Stimulated activated CD8-positive, alpha-beta memory T cell treated with anti-CD3 and anti-CD28 coated beads, Interleukin-4, amount 100 ng/mL, for 24 hours (primary cell): ENCODE measurements at regions not wholly inside any gene's neighbourhood (a gene's known extent, or its start where the extent isn't known, plus 50 kb on each side); places are given as distances from the start of the nearest gene placed in this dataset.
"Not testable (repeated sequence)": the region's sequence is repeated elsewhere in the genome, so short reads cannot be mapped to it uniquely, and the experiment has no call there.

Experiments
- DNase-seq: peaks from one replicate; pipeline ENCODE4 v3.0.0-alpha.2; 2020; ENCODE audit warnings: low read depth

DNA sequence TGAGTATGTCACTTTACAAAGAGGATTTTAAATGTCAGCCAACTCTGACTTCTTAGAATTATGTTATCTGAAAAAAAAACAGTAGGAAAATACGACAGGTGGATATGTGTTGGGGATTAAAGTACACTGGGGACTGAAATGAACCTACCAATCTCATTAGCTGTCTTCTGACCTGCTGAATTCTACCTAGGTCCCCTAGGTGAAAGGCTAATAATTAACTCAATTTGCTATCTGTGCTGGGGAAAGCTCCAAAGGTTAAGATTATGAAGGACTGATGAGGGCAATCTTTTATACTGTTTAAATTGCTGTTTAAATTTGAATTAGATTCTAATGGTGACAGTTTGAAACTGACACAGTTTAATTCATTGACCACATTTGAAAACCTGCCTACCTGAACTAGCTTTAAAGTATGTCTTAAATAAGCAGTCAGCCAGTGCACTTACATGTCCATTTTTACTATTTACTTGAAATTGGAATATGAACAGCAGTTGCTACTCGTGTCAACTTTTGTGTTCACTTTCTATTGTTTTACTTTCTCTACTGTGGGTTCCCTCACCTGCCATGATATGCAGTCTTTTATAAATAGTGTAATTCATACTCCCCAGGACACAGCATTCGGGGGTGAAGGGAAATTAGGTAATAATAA, 977.3 kb downstream of the C4orf33 start:
- DNase-seq: no peak

DNA sequence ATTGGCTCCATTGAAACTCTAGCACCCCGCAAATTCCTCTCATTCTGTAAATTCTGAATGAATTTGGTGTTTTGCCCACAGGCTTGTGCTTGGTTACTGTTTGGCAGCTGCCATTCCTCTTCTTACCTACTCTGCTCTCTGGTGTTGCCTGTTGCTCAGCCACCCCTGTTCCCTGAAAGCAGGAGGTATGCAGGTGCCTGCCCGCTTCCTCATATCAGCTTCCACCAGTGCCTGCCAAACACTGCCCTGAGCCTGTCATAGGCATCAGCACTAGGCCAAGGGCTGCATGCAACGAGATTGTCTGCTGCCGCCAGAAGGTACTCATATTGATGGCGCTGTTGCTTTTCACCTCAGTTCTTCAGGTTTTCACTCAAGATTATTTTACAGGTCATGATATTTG, 978.1 kb downstream of the C4orf33 start:
- no peak for DNase-seq

DNA sequence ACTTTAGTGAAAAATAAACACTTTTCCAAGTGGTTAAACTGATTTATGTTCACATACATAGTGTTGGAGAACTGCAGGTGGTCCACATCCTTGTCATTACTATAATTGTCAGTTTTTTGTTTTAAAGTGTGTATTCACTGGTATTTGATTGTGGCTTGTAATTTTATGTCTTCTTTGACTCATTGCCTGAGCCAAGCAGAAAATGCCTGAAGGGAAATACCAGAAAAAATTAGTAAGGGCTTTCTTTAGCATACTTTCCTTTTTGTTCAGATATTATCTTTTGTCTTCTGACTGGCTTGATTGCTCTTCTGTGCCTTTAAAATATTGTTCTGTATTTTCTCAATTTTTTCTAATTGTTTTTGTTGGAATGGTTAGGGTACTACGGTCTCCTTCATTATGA, 981.3 kb downstream of the C4orf33 start:
- DNase-seq: no peak

DNA sequence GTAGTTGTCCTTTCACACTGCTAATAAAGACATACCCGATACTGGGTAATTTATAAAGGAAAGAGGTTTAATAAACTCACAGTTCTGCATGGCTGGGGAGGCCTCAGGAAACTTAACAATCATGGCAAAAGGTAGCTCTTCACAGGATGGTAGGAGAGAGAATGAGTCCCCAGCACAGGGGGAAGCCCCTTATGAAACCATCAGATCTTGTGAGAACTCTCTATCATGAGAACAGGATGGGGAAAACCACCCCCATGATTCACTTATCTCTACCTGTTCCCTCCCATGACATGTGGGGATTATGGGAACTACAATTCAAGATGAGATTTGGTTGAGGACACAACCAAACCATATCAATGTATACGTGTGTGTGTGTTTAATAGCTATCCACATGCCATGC, 983.1 kb downstream of the C4orf33 start:
- not testable (repeated sequence) for DNase-seq

DNA sequence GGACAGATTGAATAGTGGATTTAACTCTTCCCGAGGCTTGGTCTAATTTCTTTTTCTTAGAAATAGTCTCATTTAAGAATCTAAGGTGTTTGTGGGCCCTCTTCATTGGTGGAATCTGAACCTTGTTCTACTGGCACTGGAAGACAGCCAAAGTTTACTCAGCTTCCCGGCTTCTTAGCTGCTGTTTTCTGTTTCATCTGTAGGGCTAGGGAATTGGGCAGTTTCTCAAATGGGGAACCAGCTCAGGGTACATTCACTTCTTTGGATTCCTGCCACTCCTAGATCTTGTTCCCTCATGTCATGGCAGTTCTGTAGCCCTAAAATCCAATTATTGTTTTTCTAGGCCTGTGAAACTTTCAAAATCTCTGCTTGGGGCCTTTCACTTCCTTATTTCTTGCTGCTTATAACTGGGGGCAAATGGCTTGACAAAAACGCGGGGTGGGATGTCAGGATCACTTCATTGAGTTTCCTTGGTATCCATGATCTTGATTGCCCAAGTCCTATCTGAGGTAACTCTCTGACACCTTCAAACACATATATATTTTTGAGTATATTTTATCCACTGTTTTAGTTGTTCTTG, 985.0 kb downstream of the C4orf33 start:
- no peak for DNase-seq

DNA sequence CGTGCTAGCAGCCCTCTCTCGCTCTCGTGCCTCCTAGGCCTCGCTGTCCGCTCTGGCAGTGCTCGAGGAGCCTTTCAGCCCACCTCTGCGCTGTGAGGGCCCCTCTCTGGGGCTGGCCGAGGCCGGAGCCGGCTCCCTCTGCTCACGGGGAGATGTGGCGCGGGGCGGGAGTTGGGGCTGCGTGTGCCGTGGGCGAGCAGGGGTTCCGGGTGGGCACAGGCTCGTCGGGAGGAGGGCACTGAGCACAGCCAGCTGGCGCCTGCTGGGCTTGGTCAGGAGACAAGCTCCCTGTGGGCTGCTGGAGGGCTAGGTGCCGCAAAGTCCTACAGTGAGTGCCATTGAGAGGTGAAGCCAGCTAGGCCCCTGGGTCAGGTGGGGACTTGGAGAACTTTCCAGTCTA, 994.5 kb downstream of the C4orf33 start:
- no peak for DNase-seq

DNA sequence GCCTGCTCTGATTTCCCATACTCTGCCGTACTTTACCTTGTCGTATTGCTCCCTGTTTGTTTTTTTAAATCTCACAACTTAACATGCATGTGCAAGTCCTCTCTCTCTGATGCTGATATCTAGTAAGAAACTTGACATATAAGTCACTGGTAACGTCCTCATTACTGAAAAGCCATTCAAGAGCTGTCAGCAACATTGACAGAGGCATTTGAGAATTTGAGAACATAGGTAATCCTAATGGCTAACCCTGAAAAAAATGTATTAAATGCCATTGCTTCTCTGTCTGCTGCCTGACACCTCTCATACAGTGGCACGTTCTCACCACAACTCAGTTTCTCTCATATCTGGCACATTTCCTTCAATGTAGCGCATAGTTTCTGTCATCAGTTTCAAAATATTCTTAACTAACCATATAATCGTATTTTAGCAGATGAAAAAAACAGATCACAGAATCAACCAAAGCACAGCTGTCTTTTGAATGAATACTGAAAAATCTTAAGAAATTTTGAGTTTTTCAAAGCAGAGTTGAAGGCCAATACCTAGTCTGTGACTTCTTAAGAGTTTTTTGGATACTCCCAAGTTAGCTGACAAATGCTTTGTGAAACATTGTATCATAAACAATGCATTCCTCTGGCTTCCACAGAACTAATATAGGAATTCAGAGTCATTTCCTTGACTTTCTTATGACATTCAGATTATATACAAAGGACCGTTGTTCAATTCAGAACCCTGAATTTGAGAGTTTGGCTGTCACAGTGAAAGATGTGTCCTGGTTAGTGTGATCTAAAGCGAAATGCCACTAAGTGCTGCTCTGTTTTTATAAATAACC, 996.4 kb downstream of the C4orf33 start:
- no peak for DNase-seq

DNA sequence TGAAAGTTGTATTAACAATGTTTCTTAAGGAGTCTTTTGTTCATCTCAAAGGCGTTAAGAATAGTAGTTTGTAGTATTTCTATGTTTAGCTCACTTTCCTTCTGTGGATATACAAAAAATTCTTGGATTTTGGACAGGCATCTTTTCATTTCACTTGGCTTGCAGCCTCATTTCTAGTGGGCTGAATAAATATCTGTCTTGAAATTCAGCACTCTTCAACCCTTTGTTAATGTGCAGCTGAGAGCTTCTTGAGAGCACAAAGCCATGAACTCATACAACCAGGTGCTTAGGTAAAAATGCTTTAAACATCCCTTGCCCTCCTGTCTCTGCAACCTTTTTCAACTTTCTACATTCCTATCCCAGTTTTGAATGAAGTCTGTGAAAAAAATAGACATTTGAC, 1003.2 kb downstream of the C4orf33 start:
- DNase-seq: no peak

DNA sequence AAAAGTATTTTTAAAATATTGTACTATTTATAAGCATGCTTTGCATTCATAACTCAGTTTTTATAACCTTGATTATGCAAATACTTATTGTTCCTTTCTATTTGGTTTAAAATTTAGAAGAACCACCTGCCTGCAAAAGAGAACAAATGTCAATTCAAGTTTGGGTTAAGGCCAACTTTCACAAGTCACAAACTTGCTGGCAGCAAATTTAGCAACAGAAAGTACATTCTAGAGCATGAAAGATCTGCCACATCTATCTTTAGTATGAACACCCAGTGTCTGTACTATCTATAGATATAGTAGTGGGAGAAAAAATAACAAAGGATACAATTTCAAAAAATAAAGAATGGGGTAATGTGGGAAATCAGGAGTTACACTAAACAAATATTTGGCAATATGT, 1014.2 kb downstream of the C4orf33 start:
- no peak for DNase-seq

DNA sequence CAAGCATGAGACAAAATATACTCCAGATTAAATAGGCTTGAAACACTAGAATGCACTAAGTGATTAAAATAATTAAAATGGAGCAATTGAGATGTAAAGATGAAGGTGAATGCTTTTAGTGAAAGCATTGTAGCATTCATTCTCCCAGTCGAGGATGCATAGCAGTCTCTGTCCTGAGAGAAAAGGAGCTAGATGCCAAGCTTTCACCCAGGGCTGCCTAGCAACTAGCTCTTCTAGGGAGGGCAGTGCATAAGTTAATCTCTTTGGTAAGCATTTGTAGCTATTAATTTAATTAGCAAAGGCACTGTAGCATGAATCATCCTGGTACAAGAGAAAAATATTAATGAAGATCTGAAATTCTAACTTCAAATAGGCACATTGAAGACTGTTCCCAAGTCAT, 1014.8 kb downstream of the C4orf33 start:
- no peak for DNase-seq

DNA sequence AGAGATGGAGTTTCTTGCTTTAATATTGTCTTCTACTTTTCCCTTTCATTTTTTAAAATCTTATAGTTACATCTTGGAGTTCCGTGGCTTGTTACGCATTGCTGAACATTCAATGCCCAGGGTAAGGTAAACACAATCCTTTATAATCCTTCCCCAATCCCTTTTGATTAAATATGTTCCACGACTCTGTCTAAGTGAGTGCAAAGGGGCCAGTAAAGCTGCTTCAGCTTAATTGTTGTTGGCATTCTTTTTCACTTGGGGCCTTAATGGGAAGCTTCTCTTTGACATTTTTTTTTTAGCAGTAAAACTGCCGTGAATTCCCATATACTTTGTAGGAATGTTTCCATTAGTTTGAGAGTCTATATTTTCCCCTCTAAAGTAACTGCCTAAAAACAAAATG, 1028.1 kb downstream of the C4orf33 start:
- DNase-seq: no peak

DNA sequence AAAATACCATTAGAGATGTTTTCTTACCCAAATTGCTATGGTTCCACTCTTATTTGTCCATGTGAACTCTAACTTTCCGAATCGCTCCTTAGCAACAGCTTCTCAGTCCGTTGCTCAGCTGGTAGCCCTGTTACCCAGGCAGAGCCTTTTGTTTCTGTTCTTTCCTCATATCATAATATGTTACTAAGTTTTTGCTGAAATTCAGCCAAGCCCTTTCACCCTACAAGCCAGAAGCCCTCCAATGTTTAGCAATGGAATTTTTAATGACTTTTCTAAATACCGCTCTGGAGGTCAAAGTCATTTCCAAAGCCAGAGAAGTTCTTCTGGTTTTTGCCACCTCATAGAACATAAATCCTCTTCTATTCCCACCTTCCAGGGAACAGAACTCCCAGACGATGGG, 1029.5 kb downstream of the C4orf33 start:
- DNase-seq: no peak

DNA sequence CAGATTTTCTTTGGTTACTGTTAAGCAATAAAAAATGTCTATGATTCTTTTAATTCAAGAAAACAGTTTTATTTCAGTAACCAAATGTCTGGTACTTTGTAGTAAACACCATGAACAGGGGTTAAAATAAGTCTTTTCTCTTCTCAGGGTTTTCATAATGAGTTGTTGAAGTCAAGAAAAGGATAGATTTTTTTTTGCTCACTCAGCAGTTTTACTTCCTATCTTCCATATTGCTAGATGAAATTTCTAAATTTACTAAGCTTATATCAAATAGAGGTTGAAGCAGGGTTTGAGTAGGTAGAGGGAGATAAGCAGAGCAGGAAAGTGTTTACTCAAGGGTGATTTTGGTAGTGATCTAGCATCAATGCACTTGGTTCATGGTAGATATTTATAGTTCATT, 1031.3 kb downstream of the C4orf33 start:
- DNase-seq: no peak

DNA sequence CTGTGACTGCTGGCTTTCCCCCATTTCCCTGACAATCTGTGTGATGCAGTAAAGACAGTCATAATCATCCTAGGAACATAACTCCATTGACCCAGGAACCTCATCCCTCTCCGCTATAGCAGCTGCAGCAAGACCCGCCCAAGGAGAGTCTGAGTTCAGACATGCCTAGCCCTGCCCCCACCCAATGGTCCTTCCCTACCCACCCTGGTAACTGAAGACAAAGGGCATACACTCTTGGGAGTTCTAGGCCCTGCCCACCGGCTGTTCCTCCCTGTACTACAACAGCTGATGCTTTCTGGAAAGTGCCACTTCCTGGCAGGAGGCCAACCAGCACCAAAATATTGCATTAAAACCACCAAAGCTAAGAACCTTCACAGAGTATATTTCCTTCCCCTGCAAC, 1035.6 kb downstream of the C4orf33 start:
- no peak for DNase-seq

DNA sequence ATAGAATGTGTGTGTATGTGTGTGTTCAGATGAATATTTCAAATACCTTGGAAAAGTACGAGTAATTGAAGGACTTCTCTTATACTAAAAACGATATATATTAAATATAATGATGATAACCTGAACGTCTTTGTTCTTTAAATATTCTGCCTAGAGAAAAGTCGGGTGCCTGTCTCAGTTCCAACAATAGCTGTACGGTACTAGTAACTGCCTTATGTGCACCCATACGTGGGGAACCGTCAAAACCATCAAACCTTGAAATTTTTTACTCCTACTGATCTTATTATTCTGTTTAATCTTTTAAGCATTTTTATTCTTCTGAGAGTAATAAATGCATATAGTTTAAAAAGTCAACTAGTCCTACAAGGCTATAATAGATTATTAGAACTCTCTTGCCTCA, 1045.7 kb downstream of the C4orf33 start:
- DNase-seq: no peak

DNA sequence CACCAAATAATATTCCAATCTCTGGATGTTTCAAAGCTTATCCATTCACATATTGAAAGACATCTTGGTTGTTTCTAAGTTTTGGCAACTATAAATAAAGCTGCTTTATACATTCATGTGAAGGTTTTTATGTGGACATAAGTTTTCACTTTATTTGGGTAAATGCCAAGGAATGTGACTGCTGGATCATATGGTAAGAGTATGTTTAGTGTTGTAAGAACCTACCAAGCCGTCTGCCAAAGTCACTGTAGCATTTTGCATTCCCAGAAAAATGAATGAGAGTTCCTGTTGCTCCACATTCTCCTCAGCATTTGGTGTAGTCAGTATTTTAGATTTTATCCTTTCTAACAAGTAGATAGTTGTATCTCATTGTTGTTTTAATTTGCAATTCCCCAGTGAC, 1047.7 kb downstream of the C4orf33 start:
- no peak for DNase-seq

DNA sequence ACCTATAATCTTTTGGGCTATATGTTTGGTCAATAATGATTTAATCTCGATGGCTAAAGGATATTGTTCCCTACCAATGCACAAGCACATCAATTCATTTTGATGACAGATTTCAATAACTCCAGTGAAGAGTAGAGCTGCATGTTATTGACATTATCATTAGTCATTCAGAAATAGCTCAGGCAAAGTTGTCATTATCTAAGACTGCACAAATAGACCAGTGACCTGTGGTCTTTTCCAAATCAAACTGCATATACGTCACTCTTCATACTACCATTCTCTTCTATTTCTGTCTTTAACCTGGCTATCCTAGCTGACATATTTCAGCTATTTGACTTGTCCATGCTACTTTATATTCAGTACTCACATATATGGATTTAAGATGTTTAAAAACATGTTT, 1050.8 kb downstream of the C4orf33 start:
- DNase-seq: no peak

DNA sequence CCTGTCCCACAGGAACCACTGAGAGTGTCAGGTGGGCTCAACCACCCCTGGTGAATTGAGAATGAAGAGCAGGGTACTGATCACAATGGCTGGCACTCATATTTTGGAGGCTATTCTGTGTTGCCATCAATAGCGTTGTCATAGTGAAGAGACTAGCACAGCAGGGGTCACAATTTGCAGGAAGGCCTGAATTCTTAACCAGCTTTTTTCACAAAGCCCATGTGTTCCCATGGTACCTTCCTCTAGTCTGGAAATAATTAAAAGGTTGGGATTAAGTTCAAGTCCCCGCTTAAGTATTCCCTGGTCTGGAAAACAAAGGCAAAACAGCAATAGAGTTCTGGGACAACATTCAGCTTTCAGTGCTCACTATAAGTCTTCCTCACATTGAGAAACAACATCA, 1051.7 kb downstream of the C4orf33 start:
- no peak for DNase-seq

DNA sequence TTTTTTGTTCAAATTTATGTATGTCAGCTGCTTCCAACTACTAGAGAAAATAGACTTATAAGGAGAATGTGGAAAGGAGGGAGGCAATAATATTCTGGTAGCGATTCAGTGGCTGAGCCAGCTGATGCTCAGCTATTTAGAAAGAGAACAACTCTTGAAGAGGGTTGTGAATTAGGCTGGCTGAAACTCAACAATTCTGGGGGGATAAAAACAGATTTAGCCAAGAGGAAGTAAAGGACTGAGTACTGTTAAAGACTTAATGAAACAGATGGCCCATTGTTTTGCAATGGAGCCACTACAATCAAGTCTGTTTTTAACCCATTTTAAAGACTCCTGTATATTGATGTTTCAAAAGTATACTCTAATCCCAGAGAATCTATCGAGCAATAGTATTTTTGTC, 1058.9 kb downstream of the C4orf33 start:
- no peak for DNase-seq

DNA sequence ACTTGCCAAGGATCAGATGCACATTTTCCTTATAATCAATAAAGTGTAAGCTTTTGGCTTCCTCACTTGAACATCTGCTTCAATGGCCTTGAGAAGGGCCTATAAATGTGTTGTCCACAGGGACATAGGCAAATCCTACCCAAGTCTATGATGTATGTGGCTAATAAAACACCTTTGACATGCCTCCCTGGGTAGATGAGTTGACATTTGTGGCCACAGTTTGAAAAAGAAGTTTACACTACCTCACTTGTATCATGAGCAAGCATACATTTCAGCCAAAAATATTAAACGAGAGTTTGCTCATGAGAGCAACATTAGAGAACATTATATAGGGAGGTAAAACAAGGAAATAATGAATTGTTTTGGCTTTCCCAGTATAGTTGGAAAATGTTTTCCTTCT, 1067.7 kb downstream of the C4orf33 start:
- no peak for DNase-seq

DNA sequence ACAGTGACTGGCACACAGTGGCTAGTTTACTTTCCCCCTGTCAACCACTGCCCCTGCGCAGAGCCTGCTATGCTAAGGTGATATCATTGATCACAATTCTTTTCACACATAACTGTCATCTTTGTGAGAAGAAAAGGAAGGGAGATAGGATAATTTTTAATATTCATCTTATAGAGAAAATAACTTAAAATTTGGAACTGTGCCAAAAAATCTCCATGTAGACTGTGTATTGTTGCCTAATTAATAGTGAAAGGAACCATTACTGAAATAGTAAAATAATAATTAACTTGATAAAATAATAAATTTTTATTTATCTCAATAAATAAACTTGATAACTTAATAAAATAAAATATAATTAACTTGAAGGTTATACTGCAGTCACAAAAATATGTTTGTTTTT, 1069.4 kb downstream of the C4orf33 start:
- no peak for DNase-seq

DNA sequence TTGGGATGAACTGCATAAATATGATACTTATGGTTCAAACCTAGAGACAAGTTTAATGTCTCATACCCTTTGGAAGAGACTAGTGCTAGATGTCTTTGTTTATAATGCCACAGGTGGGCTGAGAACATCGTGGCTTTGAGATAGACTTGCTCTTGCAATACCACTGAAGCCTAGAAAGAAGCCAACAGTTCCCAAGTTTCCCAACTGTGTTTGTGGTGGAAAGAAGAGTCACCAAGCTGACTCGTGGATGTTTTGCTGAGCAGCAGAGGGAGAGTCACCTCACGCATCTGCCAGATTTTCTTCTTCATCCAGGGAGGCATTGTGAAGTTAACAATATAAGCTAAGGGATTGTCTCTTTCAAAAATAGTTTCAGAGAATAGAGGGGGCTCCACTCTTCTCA, 1076.2 kb downstream of the C4orf33 start:
- no peak for DNase-seq

DNA sequence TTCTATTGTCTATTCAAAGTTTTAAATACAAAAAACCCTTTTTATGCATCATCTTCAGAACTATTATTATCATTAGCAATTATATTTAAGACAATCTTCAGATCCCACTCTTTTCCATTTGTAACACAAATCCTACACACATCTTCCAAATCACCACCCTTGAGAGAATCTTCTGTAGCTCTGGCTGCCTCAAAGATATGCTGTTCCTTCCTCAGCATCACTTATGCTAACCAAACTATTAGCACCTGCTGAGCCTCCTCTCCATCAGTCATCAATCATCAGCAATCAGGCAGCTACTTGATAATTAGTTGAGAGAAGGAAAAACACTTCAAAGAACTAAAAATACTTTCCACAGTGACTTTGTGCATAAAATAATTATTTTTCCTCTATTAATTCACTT, 1082.2 kb downstream of the C4orf33 start:
- DNase-seq: no peak

DNA sequence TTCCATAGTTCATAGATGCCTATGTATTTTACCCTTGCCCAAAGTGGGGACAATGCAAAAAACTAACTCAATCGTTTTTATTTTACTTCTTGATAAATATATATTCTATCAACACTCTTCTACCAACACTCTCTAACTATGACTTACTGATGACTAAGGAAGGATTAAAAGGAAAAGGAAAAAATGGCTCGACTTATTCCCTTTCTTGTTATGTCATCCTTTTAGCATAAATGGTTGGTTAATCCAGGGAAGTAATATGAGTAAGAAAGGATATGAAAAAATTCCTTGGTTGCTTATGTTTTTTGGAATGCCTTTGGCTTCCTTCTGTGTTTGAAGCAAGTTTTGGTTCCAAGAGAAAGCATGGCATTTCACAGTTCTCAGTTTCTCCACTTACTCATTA, 1087.1 kb downstream of the C4orf33 start:
- no peak for DNase-seq
